NB4 (cell line): ENCODE measurements at regions not wholly inside any gene's neighbourhood (a gene's known extent, or its start where the extent isn't known, plus 50 kb on each side); places are given as distances from the start of the nearest gene placed in this dataset.

Experiments
- CTCF ChIP-seq: IDR thresholded peaks from one replicate; pipeline ENCODE4 v1.5.1; 2012; ENCODE audit warnings: low read depth, low read length
- MYC ChIP-seq: IDR thresholded peaks from 2 replicates; pipeline ENCODE4 v1.6.1; 2011; ENCODE audit warnings: low read depth, low read length
- POLR2A ChIP-seq: IDR thresholded peaks from 2 replicates; pipeline ENCODE4 v1.6.1; 2011; ENCODE audit warnings: mild to moderate bottlenecking; ENCODE audit not compliant: insufficient read length; ENCODE audit errors: extremely low read depth
- TF ChIP-seq, protein P1 (sequence below): IDR thresholded peaks from 2 replicates; pipeline ENCODE4 v1.6.1; 2011; ENCODE audit warnings: low read depth, low read length

DNA sequence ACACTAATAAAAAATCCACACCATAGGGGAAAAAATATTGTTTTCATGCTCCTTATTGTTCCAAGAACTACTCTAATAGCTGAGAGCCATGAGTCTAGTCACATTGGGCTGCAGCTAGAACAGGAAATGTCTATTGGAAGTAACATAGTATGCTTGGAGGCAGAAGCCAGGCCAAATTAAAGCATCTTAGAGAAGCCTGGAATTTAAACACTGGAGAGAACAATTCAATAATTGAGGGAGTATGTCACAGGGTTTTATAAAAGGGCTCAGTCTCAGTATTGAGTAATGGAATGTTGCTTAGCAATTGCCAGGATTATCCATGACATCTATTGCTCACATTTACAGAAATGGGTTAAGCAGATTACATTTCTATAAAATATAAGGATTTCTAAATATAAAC, 471.3 kb downstream of the LMO4 start:
- TF ChIP-seq, protein P1, sequence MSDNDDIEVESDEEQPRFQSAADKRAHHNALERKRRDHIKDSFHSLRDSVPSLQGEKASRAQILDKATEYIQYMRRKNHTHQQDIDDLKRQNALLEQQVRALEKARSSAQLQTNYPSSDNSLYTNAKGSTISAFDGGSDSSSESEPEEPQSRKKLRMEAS: no peak
- TF ChIP-seq CTCF: no peak
- TF ChIP-seq POLR2A: no peak
- no peak for TF ChIP-seq MYC
